ENCODE measurements at regions not wholly inside any gene's neighbourhood (a gene's known extent, or its start where the extent isn't known, plus 50 kb on each side); places are given as distances from the start of the nearest gene placed in this dataset.

- FAIRE-seq: no peak
Measured at GRCh38 chr17:14595656-14596055, 294.8 kb downstream of the HS3ST3B1 start.

GRCh38 chr17:14594690-14595089, 293.8 kb downstream of the HS3ST3B1 start:
- Histone ChIP-seq H3K4me3 (no peak overlapping the region), H3K4me1 (no peaks in the 10 kb centered on the region), H3K27ac (no peak overlapping the region), H3K9me3 (no peaks in the 10 kb centered on the region), H3K27me3 (no peaks in the 10 kb centered on the region), H3K36me3 (no peaks in the 10 kb centered on the region)
- TF ChIP-seq CTCF (IDR thresholded peaks at IDR 0.05): no peak
- ATAC-seq: no peak
- WGBS, 2 donors: 69 to 80% methylated on average over 5 of the region's 5 CpGs
- no peak for FAIRE-seq
- no peak for DNase-seq
- intact Hi-C loops (cut with DNase I): no loop called here

More at GRCh38 chr17:14595656-14596055, 294.8 kb downstream of the HS3ST3B1 start:
- H3K9me3 ChIP-seq: no peaks in the 10 kb centered on the region
- no peaks in the 10 kb centered on the region for H3K4me1 ChIP-seq
- H3K4me3 ChIP-seq: no peak overlapping the region
- ATAC-seq (no peak), DNase-seq (no peak)
- no peak overlapping the region for H3K27ac ChIP-seq
- no peaks in the 10 kb centered on the region for H3K27me3 ChIP-seq
- intact Hi-C loops (cut with DNase I): no loop called here
- H3K36me3 ChIP-seq: no peaks in the 10 kb centered on the region
- WGBS, 2 donors: 60 to 74% methylated on average over 6 of the region's 6 CpGs
- TF ChIP-seq CTCF (IDR thresholded peaks at IDR 0.05): no peak

DNA sequence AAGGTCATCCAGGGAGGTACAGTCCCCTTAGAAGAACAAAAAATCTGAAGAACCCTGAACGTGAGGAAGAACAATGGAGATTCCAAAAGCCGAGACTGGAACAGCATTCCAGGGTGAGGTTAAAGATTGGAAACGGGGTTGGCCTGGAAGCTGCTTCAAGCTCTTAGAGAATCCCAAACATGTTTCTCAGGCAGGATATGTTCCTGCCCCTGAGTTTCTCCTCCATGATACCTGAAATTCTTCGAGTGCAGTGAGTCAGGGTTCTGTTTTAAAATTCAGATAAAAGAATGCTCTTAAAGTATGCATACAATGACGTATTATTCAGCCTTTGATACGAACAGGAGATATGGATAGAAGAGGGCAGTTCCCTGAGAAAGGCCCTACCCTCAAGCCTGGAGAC, 293.1 kb downstream of the HS3ST3B1 start:
- intact Hi-C loops (cut with DNase I): no loop called here
- H3K4me1 ChIP-seq: no peaks in the 10 kb centered on the region
- no peak for DNase-seq
- 30 to 34% methylated on average over 6 of the region's 6 CpGs for WGBS, 2 donors
- H3K9me3 ChIP-seq: no peaks in the 10 kb centered on the region
- no peak for ATAC-seq
- no peaks in the 10 kb centered on the region for H3K27me3 ChIP-seq
- H3K36me3 ChIP-seq: no peaks in the 10 kb centered on the region
- H3K4me3 ChIP-seq: no peak overlapping the region
- FAIRE-seq: no peak
- no peak for TF ChIP-seq CTCF (IDR thresholded peaks at IDR 0.05)
- no peak overlapping the region for H3K27ac ChIP-seq

GRCh38 chr17:14590459-14591250, 289.8 kb downstream of the HS3ST3B1 start:
- DNase-seq (no peak), FAIRE-seq (no peak), ATAC-seq (no peak)
- 73 to 74% methylated on average over 5 of the region's 5 CpGs for WGBS, 2 donors
- no peaks in the 10 kb centered on the region for H3K9me3 ChIP-seq
- no peak overlapping the region for H3K27ac ChIP-seq
- no peaks in the 10 kb centered on the region for H3K27me3 ChIP-seq
- H3K36me3 ChIP-seq: no peaks in the 10 kb centered on the region
- H3K4me3 ChIP-seq: no peak overlapping the region
- intact Hi-C loops (cut with DNase I): no loop called here
- TF ChIP-seq CTCF (IDR thresholded peaks at IDR 0.05): no peak
- no peaks in the 10 kb centered on the region for H3K4me1 ChIP-seq

- ATAC-seq (no peak), FAIRE-seq (no peak)
- H3K27me3 ChIP-seq: no peaks in the 10 kb centered on the region
Measured at GRCh38 chr17:14585099-14585498, 284.2 kb downstream of the HS3ST3B1 start.

More at GRCh38 chr17:14585099-14585498, 284.2 kb downstream of the HS3ST3B1 start:
- Histone ChIP-seq H3K27ac (no peak overlapping the region), H3K36me3 (no peaks in the 10 kb centered on the region), H3K4me3 (no peak overlapping the region), H3K9me3 (no peaks in the 10 kb centered on the region), H3K4me1 (no peaks in the 10 kb centered on the region)
- intact Hi-C loops (cut with DNase I): no loop called here
- no peak for TF ChIP-seq CTCF (IDR thresholded peaks at IDR 0.05)
- 61 to 80% methylated on average over 4 of the region's 4 CpGs for WGBS, 2 donors
- DNase-seq: no peak
